Smooth muscle cell of the brain vasculature (primary cell): ENCODE measurements at regions not wholly inside any gene's neighbourhood (a gene's known extent, or its start where the extent isn't known, plus 50 kb on each side); places are given as distances from the start of the nearest gene placed in this dataset.
"Not testable (repeated sequence)": the region's sequence is repeated elsewhere in the genome, so short reads cannot be mapped to it uniquely, and the experiment has no call there.

Source experiments
- DNase-seq: peaks from one replicate; pipeline ENCODE4 v3.0.0-alpha.2; 2012; ENCODE audit warnings: low read depth, low spot score

- DNase-seq = peak; percentile 58
Observed at GRCh38 chr10:118870467-118871243, 115.9 kb upstream of the CACUL1 start.

GRCh38 chr10:118871244-118871865, 116.6 kb upstream of the CACUL1 start:
- DNase-seq = no peak

GRCh38 chr10:118873091-118873737, 118.4 kb upstream of the CACUL1 start:
- no peak for DNase-seq

GRCh38 chr10:118873738-118874105, 119.0 kb upstream of the CACUL1 start:
- DNase-seq = no peak

GRCh38 chr10:118874171-118874570, 119.4 kb upstream of the CACUL1 start:
- DNase-seq = no peak

GRCh38 chr10:118875087-118875486, 120.3 kb upstream of the CACUL1 start:
- DNase-seq = no peak

- DNase-seq = no peak
Observed at GRCh38 chr10:118882741-118883140, 128.0 kb upstream of the CACUL1 start.

GRCh38 chr10:118892255-118892654, 137.3 kb upstream of the NANOS1 start:
- DNase-seq = no peak

- DNase-seq = not testable (repeated sequence)
Observed at GRCh38 chr10:118894891-118895290, 134.6 kb upstream of the NANOS1 start.

- DNase-seq = no peak
Observed at GRCh38 chr10:118900617-118901016, 128.9 kb upstream of the NANOS1 start.

- no peak for DNase-seq
Observed at GRCh38 chr10:118901380-118901779, 128.1 kb upstream of the NANOS1 start.

- DNase-seq = no peak
Observed at GRCh38 chr10:118901906-118902305, 127.6 kb upstream of the NANOS1 start.

- DNase-seq = not testable (repeated sequence)
Observed at GRCh38 chr10:118902656-118903055, 126.9 kb upstream of the NANOS1 start.

- DNase-seq = no peak
Observed at GRCh38 chr10:118903251-118903650, 126.3 kb upstream of the NANOS1 start.

GRCh38 chr10:118903691-118904090, 125.8 kb upstream of the NANOS1 start:
- no peak for DNase-seq

- DNase-seq = no peak
Observed at GRCh38 chr10:118904286-118904685, 125.2 kb upstream of the NANOS1 start.

- no peak for DNase-seq
Observed at GRCh38 chr10:118907051-118907450, 122.5 kb upstream of the NANOS1 start.

- no peak for DNase-seq
Observed at GRCh38 chr10:118908557-118909256, 120.8 kb upstream of the NANOS1 start.

GRCh38 chr10:118910702-118911101, 118.8 kb upstream of the NANOS1 start:
- DNase-seq = no peak

- no peak for DNase-seq
Observed at GRCh38 chr10:118911363-118911762, 118.2 kb upstream of the NANOS1 start.

- DNase-seq = no peak
Observed at GRCh38 chr10:118912961-118913600, 116.4 kb upstream of the NANOS1 start.

- no peak for DNase-seq
Observed at GRCh38 chr10:118913825-118914224, 115.7 kb upstream of the NANOS1 start.
